A549 (cell line): ENCODE measurements at regions not wholly inside any gene's neighbourhood (a gene's known extent, or its start where the extent isn't known, plus 50 kb on each side); places are given as distances from the start of the nearest gene placed in this dataset.

Experiments
- ATAC-seq, 2 experiments: fragments of 200-7000 bp in 1 of 2; fragments of >200 bp in 1 of 2; cut with Nextera tagmentation in 1 of 2; cut with Tn5 transposase in 1 of 2; 3 replicates each; pipeline versions ENCODE4 v1.8.0 to v1.9.1; 2018 to 2020; ENCODE audit warnings: mild to moderate bottlenecking in 1 of 2, moderate library complexity in 1 of 2
- CTCF ChIA-PET: fragments of 300-600 bp; sonication (Branson Sonifier 250); formaldehyde crosslinking; extraction: SDS; loops from one replicate; lab custom pipeline; 2021; ENCODE audit warnings: antibody characterized with exemption, inconsistent platforms; lab: Yijun Ruan, JAX
- POLR2A ChIA-PET: fragments of 350-600 bp; formaldehyde crosslinking; extraction: SDS; loops from one replicate; lab custom pipeline; 2021; ENCODE audit warnings: antibody characterized with exemption, inconsistent platforms; lab: Yijun Ruan, JAX
- DNase-seq, 2 experiments: peaks; one replicate each; pipeline versions ENCODE4 v3.0.0 to v3.0.0-alpha.2; 2011 to 2016; ENCODE audit warnings: low read depth in 1 of 2, low spot score in 1 of 2
- FAIRE-seq: peaks from 2 replicates; lab custom pipeline; 2011; peaks lifted over from hg19 to GRCh38; lab: Jason Lieb, UNC
- H3K27ac ChIP-seq, 2 experiments: fragments of >200 bp; sonication (Bioruptor Twin); formaldehyde crosslinking; 3 replicates each; pipeline ENCODE4 v1.5.1; 2016 to 2017
- H3K4me1 ChIP-seq: fragments of >200 bp; sonication (Bioruptor Twin); formaldehyde crosslinking; 3 replicates; pipeline ENCODE4 v1.6.1; 2016
- H3K4me2 ChIP-seq: fragments of >200 bp; sonication (Bioruptor Twin); formaldehyde crosslinking; 3 replicates; pipeline ENCODE4 v1.6.1; 2016
- H3K4me3 ChIP-seq: fragments of >200 bp; sonication (Bioruptor Twin); formaldehyde crosslinking; 3 replicates; pipeline ENCODE4 v1.5.1; 2016
- H3K9me3 ChIP-seq: fragments of >200 bp; sonication (Bioruptor Twin); formaldehyde crosslinking; 3 replicates; pipeline ENCODE4 v1.6.1; 2016
- CBX8 ChIP-seq: fragments of 200-600 bp; sonication (generic); IDR thresholded peaks from 2 replicates; pipeline ENCODE4 v1.6.1; 2016
- CHD2 ChIP-seq: fragments of 150-350 bp; IDR thresholded peaks from 2 replicates; pipeline ENCODE4 v1.6.1; 2014; ENCODE audit warnings: low read length; ENCODE audit not compliant: partially characterized antibody
- CHD4 ChIP-seq: fragments of 200-600 bp; sonication (generic); IDR thresholded peaks from 2 replicates; pipeline ENCODE4 v1.6.1; 2016; ENCODE audit warnings: antibody characterized with exemption, mild to moderate bottlenecking, borderline replicate concordance
- FOSL2 ChIP-seq, 2 experiments: fragments of 450-650 bp in 1 of 2; fragments of >200 bp in 1 of 2; sonication (Bioruptor Twin) in 1 of 2; formaldehyde crosslinking; IDR thresholded peaks; 2 replicates each; pipeline versions ENCODE4 v1.5.0 to v1.6.1; 2016 to 2020; ENCODE audit warnings: mild to moderate bottlenecking in 1 of 2, moderate library complexity in 1 of 2
- FOXS1 ChIP-seq: fragments of 250-450 bp; sonication (Bioruptor Pico); IDR thresholded peaks from 2 replicates; pipeline ENCODE4 v1.5.0; 2020; ENCODE audit warnings: mild to moderate bottlenecking, moderate library complexity
- HDAC2 ChIP-seq: fragments of 200-600 bp; sonication (generic); IDR thresholded peaks from 2 replicates; pipeline ENCODE4 v1.6.1; 2016
- HOXA7 ChIP-seq: fragments of 250-450 bp; sonication (Bioruptor Pico); IDR thresholded peaks from 2 replicates; pipeline ENCODE4 v1.5.0; 2020; ENCODE audit warnings: mild to moderate bottlenecking, moderate library complexity
- HOXB13 ChIP-seq: fragments of 250-450 bp; sonication (Bioruptor Pico); IDR thresholded peaks from 2 replicates; pipeline ENCODE4 v1.5.0; 2020; ENCODE audit warnings: low read depth, mild to moderate bottlenecking, moderate library complexity
- HOXB5 ChIP-seq: fragments of 250-450 bp; sonication (Bioruptor Pico); IDR thresholded peaks from 2 replicates; pipeline ENCODE4 v1.5.0; 2020; ENCODE audit warnings: mild to moderate bottlenecking, moderate library complexity
- JUN ChIP-seq, 2 experiments: fragments of >200 bp; sonication (Bioruptor Twin); formaldehyde crosslinking; IDR thresholded peaks; 2 replicates in 1 of 2; 3 replicates in 1 of 2; pipeline ENCODE4 v1.6.1; 2016 to 2017
- JUNB ChIP-seq: fragments of >200 bp; sonication (Bioruptor Twin); formaldehyde crosslinking; IDR thresholded peaks from 2 replicates; pipeline ENCODE4 v1.6.1; 2016
- MAZ ChIP-seq: fragments of 150-350 bp; IDR thresholded peaks from 2 replicates; pipeline ENCODE4 v1.6.1; 2014; ENCODE audit warnings: antibody characterized with exemption, low read depth, low read length, borderline replicate concordance
- NR3C1 ChIP-seq: fragments of >200 bp; sonication (Bioruptor Twin); formaldehyde crosslinking; IDR thresholded peaks from 3 replicates; pipeline ENCODE4 v1.6.1; 2017
- PHF8 ChIP-seq: fragments of 200-600 bp; sonication (generic); IDR thresholded peaks from 2 replicates; pipeline ENCODE4 v1.6.1; 2016; ENCODE audit warnings: low read depth, mild to moderate bottlenecking, antibody characterized with exemption, moderate library complexity, borderline replicate concordance
- POLR2A ChIP-seq: IDR thresholded peaks from 2 replicates; pipeline ENCODE4 v1.6.1; 2012; ENCODE audit warnings: mild to moderate bottlenecking, low read length
- RFX5 ChIP-seq: fragments of 450-650 bp; IDR thresholded peaks from 2 replicates; pipeline ENCODE4 v1.7.1; 2014; ENCODE audit warnings: antibody characterized with exemption, mild to moderate bottlenecking, moderate library complexity
- SMC3 ChIP-seq: fragments of >200 bp; sonication (Bioruptor Twin); formaldehyde crosslinking; IDR thresholded peaks from 3 replicates; pipeline ENCODE4 v1.6.1; 2018; ENCODE audit warnings: inconsistent platforms
- ZC3H11A ChIP-seq: fragments of 450-650 bp; IDR thresholded peaks from 2 replicates; pipeline ENCODE4 v1.6.1; 2014; ENCODE audit warnings: antibody characterized with exemption, mild to moderate bottlenecking
- ZSCAN20 ChIP-seq: fragments of 250-450 bp; sonication (Bioruptor Pico); IDR thresholded peaks from 2 replicates; pipeline ENCODE4 v1.8.0; 2022; ENCODE audit warnings: mild to moderate bottlenecking, moderate library complexity
- WGBS: methylation state at CpG from one replicate; pipeline ENCODE4 v1.1.6; 2017; ENCODE audit errors: missing lambda C conversion rate; 5-methylcytosine and 5-hydroxymethylcytosine counted together
- TF ChIP-seq, protein P1 (sequence below): fragments of >200 bp; sonication (Bioruptor Twin); formaldehyde crosslinking; IDR thresholded peaks from 3 replicates; pipeline ENCODE4 v1.5.1; 2016
- TF ChIP-seq, protein P2 (sequence below): fragments of 250-450 bp; sonication (Bioruptor Pico); IDR thresholded peaks from 2 replicates; pipeline ENCODE4 v1.5.0; 2021; ENCODE audit warnings: mild to moderate bottlenecking, moderate library complexity, borderline replicate concordance
- TF ChIP-seq, protein P3 (sequence below): IDR thresholded peaks from 2 replicates; pipeline ENCODE4 v1.6.1; 2012
- TF ChIP-seq, protein P4 (sequence below): fragments of 150-350 bp; IDR thresholded peaks from 2 replicates; pipeline ENCODE4 v1.6.1; 2014; ENCODE audit warnings: low read depth, mild to moderate bottlenecking, low read length
- TF ChIP-seq, protein P5 (sequence below): IDR thresholded peaks from 2 replicates; pipeline ENCODE4 v1.6.1; 2012

DNA sequence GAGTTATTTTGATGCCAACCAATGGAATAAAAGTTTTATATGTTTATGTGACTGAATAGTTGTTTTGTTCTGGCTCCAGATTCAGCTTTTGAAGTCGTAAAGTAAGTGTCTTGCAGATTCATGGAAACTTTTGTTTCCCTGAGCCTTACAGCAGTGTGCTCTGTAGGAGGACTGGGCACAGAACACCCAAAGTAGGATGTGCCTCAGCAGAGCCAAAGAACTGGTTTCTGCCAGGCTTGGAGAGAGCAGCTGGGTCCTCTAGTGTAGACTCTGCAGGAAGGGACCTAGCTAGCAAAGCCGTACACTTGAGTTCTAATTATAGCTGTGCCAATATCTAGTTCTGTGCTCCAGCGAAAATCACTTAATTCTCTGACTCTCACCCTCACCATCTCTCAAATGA is 261.2 kb upstream of the DNAJC19 start:
- ChIA-PET CTCF (no interaction called here), POLR2A (no interaction called here)
- DNase-seq (no peak), ATAC-seq (no peak), FAIRE-seq (no peak)
- H3K27ac ChIP-seq: no peak overlapping the region
- H3K9me3 ChIP-seq: no peaks in the 10 kb centered on the region
- no peaks in the 10 kb centered on the region for H3K4me1 ChIP-seq
- TF ChIP-seq HOXB5 (CRISPR knock-in tag): no peak
- TF ChIP-seq, protein P1, sequence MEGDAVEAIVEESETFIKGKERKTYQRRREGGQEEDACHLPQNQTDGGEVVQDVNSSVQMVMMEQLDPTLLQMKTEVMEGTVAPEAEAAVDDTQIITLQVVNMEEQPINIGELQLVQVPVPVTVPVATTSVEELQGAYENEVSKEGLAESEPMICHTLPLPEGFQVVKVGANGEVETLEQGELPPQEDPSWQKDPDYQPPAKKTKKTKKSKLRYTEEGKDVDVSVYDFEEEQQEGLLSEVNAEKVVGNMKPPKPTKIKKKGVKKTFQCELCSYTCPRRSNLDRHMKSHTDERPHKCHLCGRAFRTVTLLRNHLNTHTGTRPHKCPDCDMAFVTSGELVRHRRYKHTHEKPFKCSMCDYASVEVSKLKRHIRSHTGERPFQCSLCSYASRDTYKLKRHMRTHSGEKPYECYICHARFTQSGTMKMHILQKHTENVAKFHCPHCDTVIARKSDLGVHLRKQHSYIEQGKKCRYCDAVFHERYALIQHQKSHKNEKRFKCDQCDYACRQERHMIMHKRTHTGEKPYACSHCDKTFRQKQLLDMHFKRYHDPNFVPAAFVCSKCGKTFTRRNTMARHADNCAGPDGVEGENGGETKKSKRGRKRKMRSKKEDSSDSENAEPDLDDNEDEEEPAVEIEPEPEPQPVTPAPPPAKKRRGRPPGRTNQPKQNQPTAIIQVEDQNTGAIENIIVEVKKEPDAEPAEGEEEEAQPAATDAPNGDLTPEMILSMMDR: no peak
- TF ChIP-seq FOSL2 (IDR thresholded peaks at IDR 0.05): no peak
- TF ChIP-seq FOSL2 (CRISPR knock-in tag; IDR thresholded peaks at IDR 0.05): no peak
- TF ChIP-seq RFX5: no peak
- no peak for TF ChIP-seq HDAC2
- TF ChIP-seq, protein P2, sequence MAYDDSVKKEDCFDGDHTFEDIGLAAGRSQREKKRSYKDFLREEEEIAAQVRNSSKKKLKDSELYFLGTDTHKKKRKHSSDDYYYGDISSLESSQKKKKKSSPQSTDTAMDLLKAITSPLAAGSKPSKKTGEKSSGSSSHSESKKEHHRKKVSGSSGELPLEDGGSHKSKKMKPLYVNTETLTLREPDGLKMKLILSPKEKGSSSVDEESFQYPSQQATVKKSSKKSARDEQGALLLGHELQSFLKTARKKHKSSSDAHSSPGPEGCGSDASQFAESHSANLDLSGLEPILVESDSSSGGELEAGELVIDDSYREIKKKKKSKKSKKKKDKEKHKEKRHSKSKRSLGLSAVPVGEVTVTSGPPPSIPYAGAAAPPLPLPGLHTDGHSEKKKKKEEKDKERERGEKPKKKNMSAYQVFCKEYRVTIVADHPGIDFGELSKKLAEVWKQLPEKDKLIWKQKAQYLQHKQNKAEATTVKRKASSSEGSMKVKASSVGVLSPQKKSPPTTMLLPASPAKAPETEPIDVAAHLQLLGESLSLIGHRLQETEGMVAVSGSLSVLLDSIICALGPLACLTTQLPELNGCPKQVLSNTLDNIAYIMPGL: no peak
- no peak for TF ChIP-seq CHD4
- no peak for TF ChIP-seq ZSCAN20 (CRISPR knock-in tag)
- TF ChIP-seq MAZ: no peak
- TF ChIP-seq JUNB: no peak
- no peak for TF ChIP-seq NR3C1
- TF ChIP-seq, protein P3, sequence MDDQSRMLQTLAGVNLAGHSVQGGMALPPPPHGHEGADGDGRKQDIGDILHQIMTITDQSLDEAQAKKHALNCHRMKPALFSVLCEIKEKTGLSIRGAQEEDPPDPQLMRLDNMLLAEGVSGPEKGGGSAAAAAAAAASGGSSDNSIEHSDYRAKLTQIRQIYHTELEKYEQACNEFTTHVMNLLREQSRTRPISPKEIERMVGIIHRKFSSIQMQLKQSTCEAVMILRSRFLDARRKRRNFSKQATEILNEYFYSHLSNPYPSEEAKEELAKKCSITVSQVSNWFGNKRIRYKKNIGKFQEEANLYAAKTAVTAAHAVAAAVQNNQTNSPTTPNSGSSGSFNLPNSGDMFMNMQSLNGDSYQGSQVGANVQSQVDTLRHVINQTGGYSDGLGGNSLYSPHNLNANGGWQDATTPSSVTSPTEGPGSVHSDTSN: no peak
- TF ChIP-seq JUN (IDR thresholded peaks at IDR 0.05): no peak
- no peak for TF ChIP-seq ZC3H11A
- TF ChIP-seq FOXS1 (CRISPR knock-in tag): no peak
- no peak for TF ChIP-seq POLR2A
- no peak for TF ChIP-seq PHF8
- no peak for TF ChIP-seq HOXB13 (CRISPR knock-in tag)
- no peak for TF ChIP-seq CHD2
- no peak overlapping the region for H3K4me3 ChIP-seq
- no peak overlapping the region for H3K4me2 ChIP-seq
- WGBS: 5% methylated on average over 3 of the region's 3 CpGs

DNA sequence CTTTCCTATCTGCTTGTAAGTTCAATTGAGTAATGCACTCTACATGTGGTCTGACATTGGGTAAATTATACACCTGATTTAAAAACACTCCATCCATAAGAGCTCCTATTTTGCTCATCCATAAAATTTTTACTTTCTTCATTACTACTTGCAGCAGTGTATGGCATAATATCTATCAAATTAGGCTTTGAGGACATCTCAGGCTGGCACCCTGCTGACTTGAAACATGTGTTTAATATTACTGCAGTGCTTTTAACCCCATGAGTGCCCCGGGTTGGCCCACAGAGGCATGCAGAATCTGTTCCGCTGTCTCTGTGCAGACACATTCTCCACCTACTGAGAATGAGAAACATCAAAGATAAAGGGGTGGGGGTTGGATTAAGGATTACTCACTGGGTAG is 249.9 kb upstream of the DNAJC19 start:
- POLR2A ChIA-PET: no interaction called here
- FAIRE-seq (no peak), DNase-seq (no peak), ATAC-seq (no peak)
- Histone ChIP-seq H3K4me1 (no peaks in the 10 kb centered on the region), H3K4me2 (no peak overlapping the region), H3K9me3 (no peaks in the 10 kb centered on the region), H3K4me3 (no peak overlapping the region), H3K27ac (no peak overlapping the region)
- CTCF ChIA-PET: no interaction called here
- no peak for TF ChIP-seq SMC3
- no peak for TF ChIP-seq HOXB5 (CRISPR knock-in tag)
- TF ChIP-seq CBX8: no peak
- TF ChIP-seq, protein P4, sequence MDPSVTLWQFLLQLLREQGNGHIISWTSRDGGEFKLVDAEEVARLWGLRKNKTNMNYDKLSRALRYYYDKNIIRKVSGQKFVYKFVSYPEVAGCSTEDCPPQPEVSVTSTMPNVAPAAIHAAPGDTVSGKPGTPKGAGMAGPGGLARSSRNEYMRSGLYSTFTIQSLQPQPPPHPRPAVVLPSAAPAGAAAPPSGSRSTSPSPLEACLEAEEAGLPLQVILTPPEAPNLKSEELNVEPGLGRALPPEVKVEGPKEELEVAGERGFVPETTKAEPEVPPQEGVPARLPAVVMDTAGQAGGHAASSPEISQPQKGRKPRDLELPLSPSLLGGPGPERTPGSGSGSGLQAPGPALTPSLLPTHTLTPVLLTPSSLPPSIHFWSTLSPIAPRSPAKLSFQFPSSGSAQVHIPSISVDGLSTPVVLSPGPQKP: no peak
- TF ChIP-seq, protein P5, sequence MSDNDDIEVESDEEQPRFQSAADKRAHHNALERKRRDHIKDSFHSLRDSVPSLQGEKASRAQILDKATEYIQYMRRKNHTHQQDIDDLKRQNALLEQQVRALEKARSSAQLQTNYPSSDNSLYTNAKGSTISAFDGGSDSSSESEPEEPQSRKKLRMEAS: no peak
- TF ChIP-seq HOXA7: no peak
- TF ChIP-seq HOXB13 (CRISPR knock-in tag): no peak
- no peak for TF ChIP-seq FOXS1 (CRISPR knock-in tag)
- no peak for TF ChIP-seq ZC3H11A
- 50% methylated on average over 2 of the region's 2 CpGs for WGBS
